ENCODE measurements at regions not wholly inside any gene's neighbourhood (a gene's known extent, or its start where the extent isn't known, plus 50 kb on each side); places are given as distances from the start of the nearest gene placed in this dataset.

DNA sequence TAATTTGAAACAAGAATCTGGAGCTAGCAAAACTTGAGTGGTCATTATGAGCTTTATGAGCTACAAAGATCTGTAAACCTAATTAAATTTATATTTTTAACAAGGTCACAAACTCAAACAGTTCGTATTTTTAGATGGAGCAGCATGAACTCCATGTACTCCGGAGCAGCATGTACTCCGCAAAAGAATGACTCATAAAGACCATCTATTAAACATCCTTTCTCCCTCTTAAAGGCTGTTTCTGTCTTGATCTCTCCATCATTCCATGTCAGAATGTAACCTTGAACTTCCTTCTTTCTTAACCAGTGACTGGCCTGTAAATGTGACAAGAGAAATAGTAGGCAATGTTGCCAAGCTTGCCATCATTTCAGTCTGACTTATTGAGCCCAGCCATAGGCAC is 696.9 kb downstream of the ZNF385D start:
- Histone ChIP-seq H3K4me3 (no peak overlapping the region), H3K4me1 (no peaks in the 10 kb centered on the region), H3K27ac (no peak overlapping the region), H3K36me3 (no peaks in the 10 kb centered on the region), H3K9me3 (no peaks in the 10 kb centered on the region), H3K27me3 (no peaks in the 10 kb centered on the region)
- TF ChIP-seq, protein P1, sequence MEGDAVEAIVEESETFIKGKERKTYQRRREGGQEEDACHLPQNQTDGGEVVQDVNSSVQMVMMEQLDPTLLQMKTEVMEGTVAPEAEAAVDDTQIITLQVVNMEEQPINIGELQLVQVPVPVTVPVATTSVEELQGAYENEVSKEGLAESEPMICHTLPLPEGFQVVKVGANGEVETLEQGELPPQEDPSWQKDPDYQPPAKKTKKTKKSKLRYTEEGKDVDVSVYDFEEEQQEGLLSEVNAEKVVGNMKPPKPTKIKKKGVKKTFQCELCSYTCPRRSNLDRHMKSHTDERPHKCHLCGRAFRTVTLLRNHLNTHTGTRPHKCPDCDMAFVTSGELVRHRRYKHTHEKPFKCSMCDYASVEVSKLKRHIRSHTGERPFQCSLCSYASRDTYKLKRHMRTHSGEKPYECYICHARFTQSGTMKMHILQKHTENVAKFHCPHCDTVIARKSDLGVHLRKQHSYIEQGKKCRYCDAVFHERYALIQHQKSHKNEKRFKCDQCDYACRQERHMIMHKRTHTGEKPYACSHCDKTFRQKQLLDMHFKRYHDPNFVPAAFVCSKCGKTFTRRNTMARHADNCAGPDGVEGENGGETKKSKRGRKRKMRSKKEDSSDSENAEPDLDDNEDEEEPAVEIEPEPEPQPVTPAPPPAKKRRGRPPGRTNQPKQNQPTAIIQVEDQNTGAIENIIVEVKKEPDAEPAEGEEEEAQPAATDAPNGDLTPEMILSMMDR (IDR thresholded peaks at IDR 0.05) = no peak
- intact Hi-C loops (cut with DNase I) = no loop called here
- no peak for DNase-seq (ENCODE audit: low spot score in 2 of 2)

DNA sequence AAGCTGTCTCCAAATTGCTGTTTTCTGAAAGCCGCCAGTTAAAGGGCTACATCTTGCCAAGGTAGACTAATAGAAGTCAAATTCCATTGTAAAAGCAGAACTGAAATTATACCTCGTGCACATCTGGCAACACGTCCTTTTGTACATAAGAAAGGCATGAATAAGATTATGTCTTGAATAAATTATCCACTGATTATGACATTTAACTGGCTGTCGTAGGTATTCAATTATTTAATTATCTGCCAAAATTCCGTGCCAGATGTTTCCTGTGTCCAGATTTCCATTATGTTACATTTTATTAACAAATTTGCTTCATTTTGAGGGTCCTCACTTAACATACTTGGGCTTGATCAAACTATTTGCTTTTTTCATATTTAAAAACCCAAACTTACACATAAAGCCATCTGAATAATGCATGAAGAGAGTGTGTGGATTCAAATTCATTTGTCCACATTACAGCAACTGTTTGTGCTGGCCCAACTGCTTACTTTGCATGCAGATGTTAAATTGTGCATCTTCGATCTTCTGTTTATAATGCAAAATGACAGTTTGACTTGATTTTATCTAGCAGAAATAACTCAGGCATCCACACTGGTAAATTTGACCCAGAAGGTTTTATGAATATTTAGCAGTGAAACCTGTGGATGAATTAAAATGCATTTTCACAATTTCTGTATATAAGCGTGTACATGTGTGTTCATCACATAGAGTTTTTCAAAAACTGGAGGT is 701.5 kb downstream of the ZNF385D start:
- H3K27ac ChIP-seq = no peak overlapping the region
- DNase-seq (ENCODE audit: low spot score in 2 of 2) = no peak
- TF ChIP-seq, protein P1 (IDR thresholded peaks at IDR 0.05) = no peak
- H3K27me3 ChIP-seq = no peaks in the 10 kb centered on the region
- no peaks in the 10 kb centered on the region for H3K9me3 ChIP-seq
- H3K4me1 ChIP-seq = no peaks in the 10 kb centered on the region
- H3K36me3 ChIP-seq = no peaks in the 10 kb centered on the region
- H3K4me3 ChIP-seq = no peak overlapping the region
- intact Hi-C loops (cut with DNase I) = no loop called here

DNA sequence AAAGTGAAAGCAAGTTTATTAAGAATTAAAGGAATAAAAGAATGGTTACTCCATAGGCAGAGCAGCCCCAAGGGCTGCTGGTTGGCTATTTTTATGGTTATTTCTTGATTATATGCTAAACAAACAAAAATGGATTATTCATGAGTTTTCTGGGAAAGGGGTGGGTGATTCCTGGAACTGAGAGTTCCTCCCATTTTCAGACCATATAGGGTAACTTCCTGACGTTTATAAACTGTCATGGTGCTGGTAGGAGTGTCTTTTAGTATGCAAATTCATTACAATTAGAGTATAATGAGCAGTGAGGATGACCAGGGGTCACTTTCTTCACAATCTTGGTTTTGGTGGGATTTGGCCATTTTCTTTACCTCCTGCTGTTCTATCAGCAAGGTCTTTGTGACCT is 707.9 kb downstream of the ZNF385D start:
- no peak overlapping the region for H3K4me3 ChIP-seq
- intact Hi-C loops (cut with DNase I) = no loop called here
- TF ChIP-seq, protein P1 (IDR thresholded peaks at IDR 0.05) = no peak

DNA sequence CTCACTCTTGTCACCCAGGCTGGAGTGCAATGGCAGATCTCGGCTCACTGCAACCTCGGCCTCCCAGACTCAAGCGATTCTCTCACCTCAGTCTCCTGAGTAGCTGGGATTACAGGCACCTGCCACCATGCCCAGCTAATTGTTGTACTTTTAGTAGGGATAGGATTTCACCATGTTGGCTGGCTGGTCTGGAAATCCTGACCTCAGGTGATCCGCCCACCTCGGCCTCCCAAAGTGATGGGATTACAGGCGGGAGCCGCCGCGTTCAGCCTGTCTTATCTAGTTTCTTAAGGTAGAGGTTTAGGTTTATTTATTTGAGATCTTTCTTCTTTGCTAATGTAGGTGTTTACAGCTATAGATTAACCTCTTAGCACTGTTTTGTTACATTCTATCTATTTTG is 708.8 kb downstream of the ZNF385D start:
- intact Hi-C loops (cut with DNase I) = no loop called here
- no peaks in the 10 kb centered on the region for H3K36me3 ChIP-seq

More for the DNA sequence above, 707.9 kb downstream of the ZNF385D start:
- Histone ChIP-seq H3K9me3 (no peaks in the 10 kb centered on the region), H3K4me1 (no peaks in the 10 kb centered on the region), H3K27me3 (no peaks in the 10 kb centered on the region), H3K27ac (no peak overlapping the region), H3K36me3 (no peaks in the 10 kb centered on the region)
- DNase-seq (ENCODE audit: low spot score in 2 of 2) = no peak

DNA sequence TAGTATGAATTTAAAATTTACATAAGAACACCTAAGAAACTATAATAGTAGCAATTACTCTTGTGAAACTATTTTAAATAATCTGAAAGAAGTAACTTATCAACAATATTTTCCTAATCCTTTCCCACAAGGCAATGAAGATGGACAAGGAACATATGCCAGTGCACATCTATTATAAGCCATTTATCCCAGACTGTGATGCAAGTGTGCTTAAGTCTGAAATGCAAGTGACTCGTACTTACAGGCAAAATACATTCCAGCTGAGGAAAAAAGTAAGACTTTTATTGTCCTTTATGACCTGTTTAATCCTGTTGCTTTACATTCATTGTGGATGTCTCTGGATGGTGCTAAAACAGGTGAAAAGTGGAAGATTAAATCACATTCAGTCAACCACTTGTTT is 709.4 kb downstream of the ZNF385D start:
- TF ChIP-seq, protein P1 (IDR thresholded peaks at IDR 0.05) = no peak
- intact Hi-C loops (cut with DNase I) = no loop called here
- DNase-seq (ENCODE audit: low spot score in 2 of 2) = no peak

More for the DNA sequence above, 708.8 kb downstream of the ZNF385D start:
- no peak for DNase-seq (ENCODE audit: low spot score in 2 of 2)
- Histone ChIP-seq H3K4me1 (no peaks in the 10 kb centered on the region), H3K9me3 (no peaks in the 10 kb centered on the region), H3K27ac (no peak overlapping the region), H3K27me3 (no peaks in the 10 kb centered on the region), H3K4me3 (no peak overlapping the region)
- TF ChIP-seq, protein P1 (IDR thresholded peaks at IDR 0.05) = no peak

More for the DNA sequence above, 709.4 kb downstream of the ZNF385D start:
- H3K36me3 ChIP-seq = no peaks in the 10 kb centered on the region
- no peaks in the 10 kb centered on the region for H3K4me1 ChIP-seq
- no peaks in the 10 kb centered on the region for H3K9me3 ChIP-seq
- no peak overlapping the region for H3K4me3 ChIP-seq
- no peaks in the 10 kb centered on the region for H3K27me3 ChIP-seq
- no peak overlapping the region for H3K27ac ChIP-seq

All from ascending aorta (tissue), 2 donors.